ENCODE measurements at regions not wholly inside any gene's neighbourhood (a gene's known extent, or its start where the extent isn't known, plus 50 kb on each side); places are given as distances from the start of the nearest gene placed in this dataset.

GRCh38 chr16:58862334-58863021, 128.4 kb upstream of the GOT2 start:
- no peak for TF ChIP-seq CTCF (conservative IDR thresholded peaks at IDR 0.05; ENCODE audit: low read depth, low read length)
- TF ChIP-seq EZH2phosphoT487 (IDR thresholded peaks at IDR 0.05; ENCODE audit: borderline replicate concordance, low read length): no peak

Measured in PC-3 (cell line).